ENCODE measurements at regions not wholly inside any gene's neighbourhood (a gene's known extent, or its start where the extent isn't known, plus 50 kb on each side); places are given as distances from the start of the nearest gene placed in this dataset.

DNA sequence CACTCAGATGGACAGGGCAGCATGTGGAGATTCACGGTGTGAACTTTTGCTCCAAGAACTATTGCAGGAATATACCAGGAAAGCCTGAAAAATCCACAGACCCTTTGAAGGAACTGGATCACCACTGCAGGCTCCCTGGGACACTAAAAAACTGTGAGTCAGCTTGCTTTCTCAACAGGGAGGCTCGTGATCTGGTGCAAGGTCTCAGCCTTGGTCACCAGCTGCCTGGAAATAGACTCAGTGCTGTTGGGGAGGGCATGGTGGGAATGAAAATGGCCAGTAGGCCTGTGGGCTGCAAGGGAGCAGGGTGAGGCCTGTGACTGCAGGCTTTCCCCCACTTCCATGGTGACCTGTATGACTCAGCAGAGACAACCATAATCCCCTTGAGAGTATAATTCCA is 426.4 kb upstream of the RPS6KA3 start:
- H3K27ac Mint-ChIP-seq: no peak overlapping the region
- H3K36me3 Mint-ChIP-seq: 0 out of 2 replicates have a peak, but pooled peaks cover under 1% of the 10 kb centered on the region
- H3K4me3 Mint-ChIP-seq: no peak overlapping the region
- peaks cover 6% of the 10 kb centered on the region for H3K9me3 Mint-ChIP-seq
- TF ChIP-seq, protein P1, sequence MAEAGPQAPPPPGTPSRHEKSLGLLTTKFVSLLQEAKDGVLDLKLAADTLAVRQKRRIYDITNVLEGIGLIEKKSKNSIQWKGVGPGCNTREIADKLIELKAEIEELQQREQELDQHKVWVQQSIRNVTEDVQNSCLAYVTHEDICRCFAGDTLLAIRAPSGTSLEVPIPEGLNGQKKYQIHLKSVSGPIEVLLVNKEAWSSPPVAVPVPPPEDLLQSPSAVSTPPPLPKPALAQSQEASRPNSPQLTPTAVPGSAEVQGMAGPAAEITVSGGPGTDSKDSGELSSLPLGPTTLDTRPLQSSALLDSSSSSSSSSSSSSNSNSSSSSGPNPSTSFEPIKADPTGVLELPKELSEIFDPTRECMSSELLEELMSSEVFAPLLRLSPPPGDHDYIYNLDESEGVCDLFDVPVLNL (CRISPR knock-in tag; IDR thresholded peaks at IDR 0.05; ENCODE audit: borderline replicate concordance, low read depth): no peak
- ChIA-PET CTCF (no interaction called here), POLR2A (no interaction called here)
- H3K27me3 Mint-ChIP-seq (ENCODE audit: low read depth): no peaks in the 10 kb centered on the region
- ATAC-seq: no peak
- H3K4me1 Mint-ChIP-seq: no peaks in the 10 kb centered on the region
- DNase-seq (ENCODE audit: low spot score): no peak

GRCh38 chrX:20686256-20686655 is 419.5 kb upstream of the RPS6KA3 start:
- Mint-ChIP-seq H3K27ac (no peak overlapping the region), H3K36me3 (no peaks in the 10 kb centered on the region), H3K4me3 (no peak overlapping the region), H3K27me3 (ENCODE audit: low read depth) (no peaks in the 10 kb centered on the region), H3K4me1 (no peaks in the 10 kb centered on the region), H3K9me3 (no peaks in the 10 kb centered on the region)
- ChIA-PET CTCF (interaction anchor here (0.7 kb wide), 1 partner anchor 8 kb away, joined by 3 read pairs; no protein-coding TSS in a partner anchor), POLR2A (no interaction called here)
- no peak for ATAC-seq
- no peak for TF ChIP-seq PRRX2 (CRISPR knock-in tag; IDR thresholded peaks at IDR 0.05)
- TF ChIP-seq SMAD4 (CRISPR knock-in tag; IDR thresholded peaks at IDR 0.05): no peak
- no peak for TF ChIP-seq ZNF317 (CRISPR knock-in tag; IDR thresholded peaks at IDR 0.05; ENCODE audit: borderline replicate concordance, low read depth)
- no peak for TF ChIP-seq CBFB (CRISPR knock-in tag; IDR thresholded peaks at IDR 0.05; ENCODE audit: low read depth)
- TF ChIP-seq NR3C1 (CRISPR knock-in tag; conservative IDR thresholded peaks at IDR 0.05; ENCODE audit: low read depth): no peak
- no peak for TF ChIP-seq FOXJ3 (CRISPR knock-in tag; IDR thresholded peaks at IDR 0.05; ENCODE audit: borderline replicate concordance)
- TF ChIP-seq NFATC4 (CRISPR knock-in tag; IDR thresholded peaks at IDR 0.05): no peak
- no peak for TF ChIP-seq ZNF138 (CRISPR knock-in tag; conservative IDR thresholded peaks at IDR 0.05)
- no peak for TF ChIP-seq MYBL2 (CRISPR knock-in tag; IDR thresholded peaks at IDR 0.05)
- TF ChIP-seq ZNF219 (CRISPR knock-in tag; IDR thresholded peaks at IDR 0.05; ENCODE audit: borderline replicate concordance): no peak
- no peak for DNase-seq (ENCODE audit: low spot score)

DNA sequence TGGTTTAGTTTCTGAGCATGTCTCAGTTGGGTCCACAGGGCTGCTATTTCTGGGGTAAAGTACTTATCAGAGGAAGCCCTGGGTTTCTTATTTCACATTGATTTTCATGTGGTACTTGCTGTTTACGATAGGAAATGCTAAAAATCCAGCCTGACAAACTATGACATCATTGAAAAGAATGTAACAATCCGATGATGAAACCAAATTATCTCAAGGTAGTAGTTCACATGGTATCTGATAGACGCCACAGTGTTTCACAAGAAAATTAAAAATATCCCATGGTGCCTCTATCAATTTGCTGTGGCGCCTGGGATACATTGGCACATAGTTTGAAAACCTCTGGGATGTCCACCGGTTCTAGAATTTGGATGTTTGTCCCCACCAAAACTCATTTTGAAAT is 418.9 kb upstream of the RPS6KA3 start:
- Mint-ChIP-seq H3K27ac (no peak overlapping the region), H3K9me3 (no peaks in the 10 kb centered on the region), H3K27me3 (ENCODE audit: low read depth) (no peaks in the 10 kb centered on the region), H3K4me1 (no peaks in the 10 kb centered on the region), H3K36me3 (no peaks in the 10 kb centered on the region), H3K4me3 (no peak overlapping the region)
- DNase-seq (ENCODE audit: low spot score): no peak
- CTCF ChIA-PET: interaction anchor here (0.7 kb wide), 1 partner anchor 8 kb away, joined by 3 read pairs; no protein-coding TSS in a partner anchor
- POLR2A ChIA-PET: no interaction called here
- no peak for ATAC-seq
- TF ChIP-seq ELF4 (CRISPR knock-in tag; IDR thresholded peaks at IDR 0.05; ENCODE audit: low read depth) (no peak), ZNF219 (CRISPR knock-in tag; IDR thresholded peaks at IDR 0.05; ENCODE audit: borderline replicate concordance) (no peak), ZNF396 (CRISPR knock-in tag; IDR thresholded peaks at IDR 0.05; ENCODE audit: borderline replicate concordance) (no peak), ZNF416 (CRISPR knock-in tag; IDR thresholded peaks at IDR 0.05) (no peak), ATF1 (CRISPR knock-in tag; IDR thresholded peaks at IDR 0.05) (no peak), PRRX2 (CRISPR knock-in tag; IDR thresholded peaks at IDR 0.05) (no peak), ZNF263 (CRISPR knock-in tag; IDR thresholded peaks at IDR 0.05; ENCODE audit: low read depth) (no peak), NFATC4 (CRISPR knock-in tag; IDR thresholded peaks at IDR 0.05) (no peak), HMGA2 (CRISPR knock-in tag; IDR thresholded peaks at IDR 0.05) (no peak), NFE2L1 (CRISPR knock-in tag; IDR thresholded peaks at IDR 0.05) (no peak), KAT7 (CRISPR knock-in tag; IDR thresholded peaks at IDR 0.05; ENCODE audit: borderline replicate concordance) (no peak), JUN (CRISPR knock-in tag; IDR thresholded peaks at IDR 0.05) (no peak)
- TF ChIP-seq, protein P2, sequence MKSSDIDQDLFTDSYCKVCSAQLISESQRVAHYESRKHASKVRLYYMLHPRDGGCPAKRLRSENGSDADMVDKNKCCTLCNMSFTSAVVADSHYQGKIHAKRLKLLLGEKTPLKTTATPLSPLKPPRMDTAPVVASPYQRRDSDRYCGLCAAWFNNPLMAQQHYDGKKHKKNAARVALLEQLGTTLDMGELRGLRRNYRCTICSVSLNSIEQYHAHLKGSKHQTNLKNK (CRISPR knock-in tag; IDR thresholded peaks at IDR 0.05): no peak

- no peak for DNase-seq (ENCODE audit: low spot score)
- Mint-ChIP-seq H3K27ac (no peak overlapping the region), H3K27me3 (ENCODE audit: low read depth) (no peaks in the 10 kb centered on the region), H3K4me1 (no peaks in the 10 kb centered on the region), H3K4me3 (no peak overlapping the region), H3K9me3 (no peaks in the 10 kb centered on the region), H3K36me3 (no peaks in the 10 kb centered on the region)
- TF ChIP-seq, protein P3, sequence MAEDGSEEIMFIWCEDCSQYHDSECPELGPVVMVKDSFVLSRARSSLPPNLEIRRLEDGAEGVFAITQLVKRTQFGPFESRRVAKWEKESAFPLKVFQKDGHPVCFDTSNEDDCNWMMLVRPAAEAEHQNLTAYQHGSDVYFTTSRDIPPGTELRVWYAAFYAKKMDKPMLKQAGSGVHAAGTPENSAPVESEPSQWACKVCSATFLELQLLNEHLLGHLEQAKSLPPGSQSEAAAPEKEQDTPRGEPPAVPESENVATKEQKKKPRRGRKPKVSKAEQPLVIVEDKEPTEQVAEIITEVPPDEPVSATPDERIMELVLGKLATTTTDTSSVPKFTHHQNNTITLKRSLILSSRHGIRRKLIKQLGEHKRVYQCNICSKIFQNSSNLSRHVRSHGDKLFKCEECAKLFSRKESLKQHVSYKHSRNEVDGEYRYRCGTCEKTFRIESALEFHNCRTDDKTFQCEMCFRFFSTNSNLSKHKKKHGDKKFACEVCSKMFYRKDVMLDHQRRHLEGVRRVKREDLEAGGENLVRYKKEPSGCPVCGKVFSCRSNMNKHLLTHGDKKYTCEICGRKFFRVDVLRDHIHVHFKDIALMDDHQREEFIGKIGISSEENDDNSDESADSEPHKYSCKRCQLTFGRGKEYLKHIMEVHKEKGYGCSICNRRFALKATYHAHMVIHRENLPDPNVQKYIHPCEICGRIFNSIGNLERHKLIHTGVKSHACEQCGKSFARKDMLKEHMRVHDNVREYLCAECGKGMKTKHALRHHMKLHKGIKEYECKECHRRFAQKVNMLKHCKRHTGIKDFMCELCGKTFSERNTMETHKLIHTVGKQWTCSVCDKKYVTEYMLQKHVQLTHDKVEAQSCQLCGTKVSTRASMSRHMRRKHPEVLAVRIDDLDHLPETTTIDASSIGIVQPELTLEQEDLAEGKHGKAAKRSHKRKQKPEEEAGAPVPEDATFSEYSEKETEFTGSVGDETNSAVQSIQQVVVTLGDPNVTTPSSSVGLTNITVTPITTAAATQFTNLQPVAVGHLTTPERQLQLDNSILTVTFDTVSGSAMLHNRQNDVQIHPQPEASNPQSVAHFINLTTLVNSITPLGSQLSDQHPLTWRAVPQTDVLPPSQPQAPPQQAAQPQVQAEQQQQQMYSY (CRISPR knock-in tag; IDR thresholded peaks at IDR 0.05): no peak
- TF ChIP-seq ZNF317 (CRISPR knock-in tag; IDR thresholded peaks at IDR 0.05; ENCODE audit: borderline replicate concordance, low read depth): no peak
- no peak for TF ChIP-seq JAZF1 (CRISPR knock-in tag; IDR thresholded peaks at IDR 0.05)
- no peak for TF ChIP-seq EMX1 (CRISPR knock-in tag; IDR thresholded peaks at IDR 0.05)
- no peak for TF ChIP-seq USF2 (CRISPR knock-in tag; IDR thresholded peaks at IDR 0.05)
- ATAC-seq: no peak
- CTCF ChIA-PET: no interaction called here
- POLR2A ChIA-PET: no interaction called here
Measured at GRCh38 chrX:20681683-20682082, 415.0 kb upstream of the RPS6KA3 start.

Measured in WTC11 (cell line).